Breast epithelium (tissue), 3 donors: ENCODE measurements at regions not wholly inside any gene's neighbourhood (a gene's known extent, or its start where the extent isn't known, plus 50 kb on each side); places are given as distances from the start of the nearest gene placed in this dataset.

Experiments
- CTCF ChIP-seq, 3 donors: fragments of 450-650 bp; IDR thresholded peaks; one replicate each; pipeline ENCODE4 v1.5.1; 2016 to 2017; ENCODE audit warnings: antibody characterized with exemption in 3 of 3, mild to moderate bottlenecking in 3 of 3, moderate library complexity in 3 of 3
- POLR2A ChIP-seq: fragments of 450-650 bp; IDR thresholded peaks from one replicate; pipeline ENCODE4 v1.6.1; 2016; ENCODE audit warnings: antibody characterized with exemption, mild to moderate bottlenecking, moderate library complexity
- POLR2AphosphoS5 ChIP-seq, 3 donors: sonication (generic); formaldehyde crosslinking; IDR thresholded peaks; one replicate each; pipeline ENCODE4 v1.6.1; 2017; ENCODE audit warnings: antibody characterized with exemption in 3 of 3

GRCh38 chr6:18988636-18989035 is 601.5 kb downstream of the RNF144B start:
- TF ChIP-seq POLR2A (no peak), CTCF (IDR thresholded peaks at IDR 0.05) (no peak), POLR2AphosphoS5 (IDR thresholded peaks at IDR 0.05) (no peak)
